ENCODE measurements at regions not wholly inside any gene's neighbourhood (a gene's known extent, or its start where the extent isn't known, plus 50 kb on each side); places are given as distances from the start of the nearest gene placed in this dataset.

DNA sequence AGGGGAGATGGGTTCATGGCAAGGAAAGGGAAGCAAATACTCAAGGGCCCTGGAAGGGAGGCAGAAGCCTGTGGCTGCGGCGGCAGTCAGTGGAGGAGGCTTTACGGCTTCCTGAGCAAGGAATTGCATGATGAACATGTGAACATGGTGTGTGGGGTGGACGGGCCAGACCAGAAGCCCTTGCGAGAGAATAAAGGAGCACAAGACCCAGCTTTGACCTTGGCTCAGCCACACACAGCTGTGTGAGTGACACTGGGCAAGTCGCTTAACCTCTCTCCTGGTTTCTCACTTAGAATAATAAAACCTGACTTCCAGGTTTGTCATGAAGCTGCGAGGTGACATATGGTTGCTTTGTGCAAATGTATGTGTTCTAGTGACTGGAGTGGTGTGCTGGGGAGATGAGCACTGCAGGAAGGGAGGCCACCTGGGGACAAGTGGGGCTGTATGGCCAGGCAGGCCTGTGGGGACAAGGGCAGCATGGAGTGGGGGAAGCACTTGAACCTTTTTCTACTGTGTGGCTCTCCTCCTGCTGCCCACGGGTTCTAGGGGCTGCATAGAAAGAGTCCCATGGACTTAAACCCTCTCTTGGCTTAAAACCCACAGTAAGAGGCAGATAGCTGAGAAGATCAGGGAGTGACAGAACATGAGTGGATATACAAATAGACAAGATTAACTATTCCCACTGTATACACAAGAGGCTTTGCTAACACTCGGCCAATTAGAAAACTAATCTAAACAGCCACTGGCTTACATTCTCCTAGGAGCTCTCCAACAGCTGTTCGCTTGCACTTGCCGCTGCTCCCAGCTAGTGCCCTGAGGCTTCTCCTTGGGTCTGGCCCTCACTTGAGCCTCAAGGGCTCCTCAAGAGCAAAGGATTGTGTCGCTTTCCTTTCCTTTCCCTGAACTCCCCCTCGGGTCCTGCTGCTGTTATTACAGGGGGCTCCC is 67.3 kb upstream of the CDON start:
- peak; percentile 36 for DNase-seq (ENCODE audit: low spot score)

DNA sequence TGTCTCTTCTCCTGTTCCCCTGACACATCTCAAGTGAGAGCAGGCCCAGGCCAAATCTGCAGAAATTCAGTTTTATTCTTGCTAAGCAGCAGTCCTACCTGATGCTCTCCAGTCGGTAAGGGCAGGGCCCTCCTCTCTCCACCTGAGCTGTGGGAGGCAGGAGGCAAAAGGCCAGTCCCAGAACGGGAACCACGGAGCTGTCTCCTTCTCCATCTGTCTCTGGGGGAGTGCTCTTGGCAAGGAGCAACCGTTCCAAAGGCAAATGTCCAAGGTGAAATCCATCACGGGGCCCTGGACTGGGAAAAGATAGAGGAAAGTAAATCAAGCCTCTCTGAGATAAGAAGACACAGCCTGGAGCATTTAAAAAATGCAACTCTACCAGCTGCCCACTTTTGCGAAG is 65.2 kb upstream of the CDON start:
- DNase-seq (ENCODE audit: low spot score): no peak

DNA sequence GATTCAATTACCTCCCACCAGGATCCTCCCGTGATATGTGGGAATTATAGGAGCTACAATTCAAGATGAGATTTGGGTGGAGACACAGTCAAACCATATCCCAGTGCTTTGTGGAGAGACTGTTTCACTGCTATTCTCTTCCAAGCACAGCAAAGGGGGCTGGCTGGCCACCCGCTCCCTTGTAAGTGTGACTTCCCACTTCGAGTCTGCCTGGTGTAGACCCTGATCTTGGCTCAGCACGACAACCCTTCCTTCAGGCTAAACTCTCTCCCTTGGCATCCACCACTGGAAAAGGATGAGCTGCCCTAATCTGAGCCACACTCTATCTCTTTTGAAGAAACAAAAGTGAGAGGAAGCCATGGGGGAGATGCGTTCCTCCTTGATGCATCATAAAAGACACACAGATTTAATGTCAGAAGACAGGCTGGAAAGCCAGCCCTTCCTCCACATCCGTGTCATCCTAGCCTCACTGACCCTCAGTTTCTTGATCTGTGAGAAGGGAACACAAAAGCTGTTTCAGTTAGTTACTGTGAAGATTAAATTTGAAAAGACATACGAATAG is 64.7 kb upstream of the CDON start:
- DNase-seq (ENCODE audit: low spot score): no peak

DNA sequence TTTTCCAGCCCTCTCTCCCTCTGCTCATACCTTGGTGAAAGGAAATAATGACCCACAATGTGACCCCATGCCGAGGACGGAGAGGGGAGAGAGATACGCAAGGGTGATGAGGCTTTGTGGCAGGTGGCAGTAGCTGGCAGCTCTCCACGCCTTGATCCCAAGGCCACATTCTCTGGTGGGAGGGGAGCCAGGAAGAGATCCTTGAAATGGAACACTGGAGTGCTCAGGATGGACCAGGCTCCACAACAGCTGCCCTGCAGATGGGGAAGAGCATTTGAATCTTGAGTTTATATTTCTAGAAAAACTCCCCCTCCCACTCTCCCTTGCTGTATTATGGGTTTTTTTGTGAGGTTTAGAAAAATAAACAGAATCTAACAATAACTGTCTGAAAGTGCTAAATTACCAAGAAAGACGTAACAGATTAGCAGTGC is 61.6 kb upstream of the CDON start:
- no peak for DNase-seq (ENCODE audit: low spot score)

DNA sequence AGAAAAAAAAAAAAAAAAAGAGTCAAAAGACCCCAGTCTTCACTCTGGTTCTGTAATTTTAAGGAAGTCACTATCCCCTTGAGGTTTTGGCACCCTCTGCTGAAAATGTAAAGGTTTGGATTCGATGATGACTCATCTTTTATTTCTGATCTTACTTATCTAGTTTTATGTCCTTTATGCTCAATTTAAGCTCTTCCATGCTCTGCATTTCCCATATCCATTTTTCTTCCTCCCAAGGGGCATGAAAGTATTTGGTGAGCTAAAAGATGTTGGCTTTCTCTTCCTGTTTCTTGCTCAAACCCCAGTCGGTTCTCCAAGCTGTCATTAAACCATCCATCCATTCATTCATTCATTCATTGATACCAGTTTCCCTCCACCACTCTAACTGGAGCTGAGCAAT is 61.0 kb upstream of the CDON start:
- no peak for DNase-seq (ENCODE audit: low spot score)

DNA sequence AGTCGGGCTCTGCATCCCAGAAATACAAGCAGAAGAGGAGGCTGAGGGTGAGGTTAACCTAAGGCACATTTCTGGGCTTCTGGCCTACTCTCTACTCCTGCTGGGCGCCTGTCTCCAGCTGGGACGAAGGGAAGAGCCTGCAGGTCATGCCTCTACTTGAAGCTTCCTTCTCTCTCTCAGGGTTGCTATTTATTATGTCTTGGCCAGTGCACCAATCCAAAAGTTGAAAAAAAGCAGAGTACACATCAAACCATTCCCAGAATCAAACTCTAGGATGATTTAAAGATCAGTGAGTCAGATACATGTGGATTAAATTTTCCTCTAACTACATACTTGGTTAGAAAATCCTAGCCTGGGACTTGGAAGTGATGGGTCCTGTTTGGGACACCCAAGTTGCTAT is 60.2 kb upstream of the CDON start:
- DNase-seq (ENCODE audit: low spot score): no peak

DNA sequence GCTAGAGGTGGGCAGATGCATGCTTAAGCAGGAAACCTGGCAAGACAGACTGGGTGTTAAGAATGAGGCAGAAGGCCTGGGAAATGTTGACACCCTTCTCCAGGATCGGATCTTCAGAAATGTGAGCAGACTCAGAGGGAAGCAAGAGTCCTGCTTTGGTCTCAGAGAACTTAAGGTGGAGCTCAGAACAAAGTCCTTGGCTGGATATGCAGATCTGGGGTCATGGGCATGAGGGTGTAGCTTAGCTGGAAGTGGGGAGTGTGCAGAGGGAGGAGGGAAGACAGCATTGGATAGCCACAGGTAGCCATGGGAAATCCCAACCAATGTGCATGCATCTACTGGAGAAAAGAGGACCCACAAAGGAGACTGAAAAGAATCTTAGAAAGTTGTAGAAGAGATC is 58.6 kb upstream of the CDON start:
- peak; percentile 80 for DNase-seq (ENCODE audit: low spot score)

DNA sequence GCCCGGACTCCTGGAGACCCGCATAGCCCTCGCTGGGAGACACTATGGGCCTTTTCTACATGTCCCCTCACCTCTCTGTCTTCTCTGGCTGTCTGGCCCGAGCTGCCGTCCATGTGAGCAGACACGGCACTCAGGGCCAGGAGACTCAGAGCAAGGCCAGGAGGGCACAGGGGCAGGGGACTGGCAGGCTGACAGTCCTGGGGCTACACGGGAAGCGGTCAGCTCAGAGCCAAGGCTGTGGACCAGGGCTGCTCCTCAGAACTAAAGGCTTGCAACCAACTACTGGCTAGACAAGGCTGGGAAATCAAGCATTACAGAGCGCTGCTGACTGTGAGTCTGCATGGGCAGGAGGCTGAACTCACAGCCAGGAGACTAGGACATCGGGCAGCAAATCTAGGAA is 56.1 kb upstream of the CDON start:
- no peak for DNase-seq (ENCODE audit: low spot score)

DNA sequence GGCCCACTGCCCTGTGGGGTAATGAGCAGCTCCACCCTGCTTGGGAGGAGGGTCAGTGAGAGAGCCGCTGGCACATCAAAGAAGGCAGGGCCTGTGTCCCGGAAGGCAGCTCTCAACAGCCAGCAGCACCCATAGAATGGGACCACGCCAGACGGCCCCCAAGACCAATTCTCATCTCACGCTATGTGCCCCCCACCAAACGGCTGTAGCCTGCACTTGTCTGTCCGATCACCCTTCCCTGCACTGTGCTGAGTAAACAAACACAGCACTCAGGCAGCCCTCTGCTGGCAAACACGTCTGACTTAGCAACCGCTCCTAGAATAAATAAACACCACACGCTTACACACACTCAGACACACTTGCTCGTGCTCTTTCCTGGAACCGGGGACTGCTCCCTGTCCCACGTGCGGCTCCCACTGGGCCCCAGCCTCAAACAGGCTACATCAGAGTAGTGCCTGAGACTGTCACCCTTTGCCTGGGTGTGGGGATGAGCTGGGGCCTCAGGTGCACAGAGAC is 53.2 kb upstream of the CDON start:
- DNase-seq (ENCODE audit: low spot score): peak; percentile 97

DNA sequence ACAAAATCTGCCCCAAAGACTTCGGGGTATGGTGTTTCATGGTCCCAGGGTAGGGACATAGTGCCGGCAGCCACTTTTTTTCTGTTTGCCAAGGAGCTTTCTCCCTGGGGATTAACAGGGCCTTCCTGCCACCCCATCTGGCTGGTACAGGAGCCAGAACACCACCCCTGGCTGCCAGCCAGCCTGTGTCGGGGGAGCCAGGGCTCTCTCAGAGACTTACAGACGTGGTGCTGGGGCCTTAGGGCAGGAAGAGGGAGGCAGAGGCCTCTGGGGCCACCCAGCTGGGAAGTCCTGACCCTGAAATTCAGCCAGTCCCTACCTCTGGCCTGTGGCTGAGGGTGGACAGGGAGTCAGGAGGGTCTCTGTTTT is 52.4 kb upstream of the CDON start:
- DNase-seq (ENCODE audit: low spot score): peak; percentile 93

DNA sequence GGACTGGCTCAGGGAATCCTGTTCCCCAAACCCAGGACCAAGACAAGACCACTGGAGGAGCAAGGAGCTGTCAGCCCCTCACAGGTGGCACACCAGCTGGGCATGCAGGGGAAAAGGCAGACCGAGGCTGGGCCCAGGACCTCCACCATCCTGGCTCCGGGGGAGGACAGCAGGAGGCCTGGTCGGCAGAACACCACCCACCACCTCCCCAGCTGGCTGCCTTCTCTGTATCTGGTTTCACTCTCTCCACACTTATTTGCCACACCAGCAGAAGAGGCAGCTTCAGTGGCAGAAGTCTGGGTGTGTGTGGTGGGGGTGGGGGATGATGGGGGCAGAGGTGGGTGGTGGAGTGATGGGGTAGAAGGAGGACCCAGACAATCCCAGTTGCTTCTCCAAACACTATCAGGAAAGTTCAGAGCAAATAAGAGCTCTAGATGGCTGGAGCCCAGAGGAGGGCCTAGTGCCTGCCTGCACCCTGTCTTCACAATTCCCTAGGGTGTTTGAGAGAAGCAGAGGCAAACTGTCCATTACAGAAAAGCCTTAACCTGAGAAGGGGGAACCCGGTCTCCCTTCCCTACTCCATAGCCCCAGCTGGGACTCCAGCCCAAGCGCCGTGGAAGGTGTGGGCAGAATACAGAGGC is 51.9 kb upstream of the CDON start:
- DNase-seq (ENCODE audit: low spot score): no peak

DNA sequence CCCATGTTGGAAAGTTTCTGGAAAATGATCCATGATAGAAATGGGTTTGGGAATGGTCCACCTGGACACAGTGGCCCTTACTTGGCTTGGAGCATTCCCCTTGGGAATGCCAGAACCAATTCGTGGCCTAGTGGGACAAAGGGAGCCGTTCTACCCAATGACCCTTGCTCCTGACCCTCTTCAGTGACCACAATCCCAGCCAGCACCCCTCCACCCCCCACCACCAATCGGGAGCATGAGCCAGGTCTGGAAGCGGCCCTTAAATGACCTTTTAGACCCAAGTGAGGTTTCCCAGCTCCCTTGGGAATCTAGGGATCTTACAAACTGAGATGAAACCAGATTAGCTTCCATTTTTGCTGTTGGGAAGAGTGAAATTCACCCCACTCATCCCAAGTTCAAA is 51.3 kb upstream of the CDON start:
- no peak for DNase-seq (ENCODE audit: low spot score)

DNA sequence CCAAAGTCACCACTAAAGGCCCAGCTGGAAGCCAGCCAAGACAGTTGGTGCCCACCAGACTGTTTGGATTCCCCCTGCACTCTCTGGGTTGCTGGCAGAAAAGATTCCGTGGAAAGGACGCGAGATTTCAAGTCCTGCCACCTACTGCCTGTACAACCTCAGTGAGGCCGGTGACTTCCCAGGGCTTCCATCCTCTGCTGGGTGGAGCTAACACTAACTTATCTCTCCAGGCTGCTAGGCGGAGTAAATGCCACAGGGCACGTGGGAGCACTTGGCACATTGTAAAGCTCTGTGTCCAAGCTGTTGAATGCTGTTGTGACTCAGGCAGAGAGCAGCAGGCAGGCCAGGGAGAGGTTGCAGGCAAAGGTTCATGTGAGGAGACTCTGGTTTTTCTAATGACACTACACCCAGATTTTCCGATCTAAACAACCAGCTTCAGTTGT is 50.9 kb upstream of the CDON start:
- DNase-seq (ENCODE audit: low spot score): peak; percentile 99

DNA sequence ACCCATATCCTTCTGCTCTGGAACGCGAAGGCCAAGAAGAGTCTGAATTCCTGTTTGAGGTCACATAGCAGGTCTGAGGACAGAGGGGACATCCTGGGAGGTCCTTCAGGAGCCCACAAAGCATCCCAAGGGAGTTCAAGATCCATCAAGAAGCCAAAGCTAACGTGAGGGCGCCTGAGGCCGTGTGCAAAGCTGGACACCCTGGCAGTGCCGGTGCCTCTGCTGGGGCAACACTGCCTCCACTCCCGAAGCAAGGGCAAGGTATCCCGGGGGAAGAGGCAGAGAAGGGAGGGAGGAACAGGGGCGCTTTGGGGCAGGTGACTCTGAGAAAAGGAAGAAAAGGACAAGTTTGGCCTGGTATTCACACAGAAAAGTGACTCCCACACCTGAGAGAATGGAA is 50.3 kb upstream of the CDON start:
- peak; percentile 25 for DNase-seq (ENCODE audit: low spot score)

DNA sequence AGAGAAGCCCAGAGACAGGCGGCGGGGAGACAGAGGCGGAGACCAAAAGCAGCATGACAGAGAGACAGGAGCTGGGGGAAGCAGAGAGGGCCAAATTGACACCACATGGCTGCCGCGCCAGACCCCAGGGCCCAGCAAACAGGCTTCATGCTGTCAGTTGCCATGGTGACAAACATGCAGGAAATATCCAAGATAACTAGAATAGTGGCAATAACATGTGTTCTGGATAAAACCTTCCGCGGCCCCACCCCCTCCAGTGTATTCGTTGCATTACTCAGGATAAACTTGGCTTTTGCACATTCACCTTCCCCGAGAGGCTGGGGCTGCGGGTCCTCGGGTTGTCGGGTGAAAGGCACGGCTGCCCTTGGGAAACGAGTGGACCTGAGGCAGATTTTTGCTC is 49.9 kb upstream of the CDON start:
- no peak for DNase-seq (ENCODE audit: low spot score)
